ENCODE measurements at regions not wholly inside any gene's neighbourhood (a gene's known extent, or its start where the extent isn't known, plus 50 kb on each side); places are given as distances from the start of the nearest gene placed in this dataset.

DNA sequence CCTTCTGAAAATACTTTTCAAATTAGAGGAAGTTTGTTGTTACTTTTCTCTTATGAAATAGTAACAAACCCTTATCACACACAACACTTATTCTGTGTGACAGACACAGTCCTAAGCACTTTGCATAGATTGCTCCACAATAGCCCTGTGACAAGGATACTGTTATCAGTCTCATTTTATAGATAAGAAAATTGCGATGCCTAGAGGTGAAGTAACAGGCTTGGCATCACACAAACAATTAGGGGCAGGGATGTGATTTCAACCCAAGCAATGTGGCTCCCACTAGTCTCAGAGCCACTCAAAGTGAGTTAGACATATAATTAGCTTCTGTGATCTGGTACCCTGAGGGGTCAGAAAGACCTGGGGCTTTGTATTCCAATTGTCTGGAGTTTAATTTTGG, 339.9 kb downstream of the FBXO8 start:
- TF ChIP-seq, protein P1, sequence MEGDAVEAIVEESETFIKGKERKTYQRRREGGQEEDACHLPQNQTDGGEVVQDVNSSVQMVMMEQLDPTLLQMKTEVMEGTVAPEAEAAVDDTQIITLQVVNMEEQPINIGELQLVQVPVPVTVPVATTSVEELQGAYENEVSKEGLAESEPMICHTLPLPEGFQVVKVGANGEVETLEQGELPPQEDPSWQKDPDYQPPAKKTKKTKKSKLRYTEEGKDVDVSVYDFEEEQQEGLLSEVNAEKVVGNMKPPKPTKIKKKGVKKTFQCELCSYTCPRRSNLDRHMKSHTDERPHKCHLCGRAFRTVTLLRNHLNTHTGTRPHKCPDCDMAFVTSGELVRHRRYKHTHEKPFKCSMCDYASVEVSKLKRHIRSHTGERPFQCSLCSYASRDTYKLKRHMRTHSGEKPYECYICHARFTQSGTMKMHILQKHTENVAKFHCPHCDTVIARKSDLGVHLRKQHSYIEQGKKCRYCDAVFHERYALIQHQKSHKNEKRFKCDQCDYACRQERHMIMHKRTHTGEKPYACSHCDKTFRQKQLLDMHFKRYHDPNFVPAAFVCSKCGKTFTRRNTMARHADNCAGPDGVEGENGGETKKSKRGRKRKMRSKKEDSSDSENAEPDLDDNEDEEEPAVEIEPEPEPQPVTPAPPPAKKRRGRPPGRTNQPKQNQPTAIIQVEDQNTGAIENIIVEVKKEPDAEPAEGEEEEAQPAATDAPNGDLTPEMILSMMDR (IDR thresholded peaks at IDR 0.05), result no peak
- TF ChIP-seq POLR2A (IDR thresholded peaks at IDR 0.05), result no peak

All from heart left ventricle (tissue), 13 donors.